ENCODE measurements at regions not wholly inside any gene's neighbourhood (a gene's known extent, or its start where the extent isn't known, plus 50 kb on each side); places are given as distances from the start of the nearest gene placed in this dataset.

DNA sequence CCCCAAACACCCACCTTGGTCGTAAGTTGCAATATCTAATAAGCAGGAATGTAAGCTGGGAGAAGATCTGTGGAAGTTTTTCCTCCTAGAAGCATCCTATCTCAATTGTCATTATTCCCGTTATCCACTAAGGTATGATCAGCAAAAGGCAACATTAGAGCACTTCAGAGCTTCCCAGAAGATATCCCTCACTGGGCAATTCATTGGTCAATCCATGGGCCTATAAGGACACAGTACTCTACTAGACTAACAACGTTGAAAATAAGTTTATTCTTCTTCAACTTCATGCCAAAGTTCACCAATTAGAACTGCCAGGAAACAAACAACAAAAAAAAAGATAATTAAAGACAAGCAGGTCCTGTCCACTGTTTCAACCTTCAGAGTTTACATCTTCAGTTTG, 433.0 kb upstream of the POU3F3 start:
- no peak overlapping the region for H2BK5ac ChIP-seq (ENCODE audit: low read depth, low read length)
- ChIA-PET POLR2A (ENCODE audit: partially characterized antibody) (no interaction called here), CTCF (ENCODE audit: partially characterized antibody) (interaction anchor here (1.1 kb wide), 1 partner anchor 10 kb away, joined by 3 read pairs; no protein-coding TSS in a partner anchor)
- no peaks in the 10 kb centered on the region for H3K27me3 ChIP-seq (replicated peaks in 1 of 4; ENCODE audit: control insufficient read depth in 3 of 4, extremely low read depth in 1 of 4, insufficient read depth in 3 of 4, low read length in 3 of 4)
- no peak overlapping the region for H2BK120ac ChIP-seq (replicated peaks; ENCODE audit: low read depth, low read length)
- H2AFZ ChIP-seq (ENCODE audit: low read length): no peak overlapping the region
- H3K23ac ChIP-seq (ENCODE audit: insufficient read length): no peak overlapping the region
- no peak overlapping the region for H4K8ac ChIP-seq (ENCODE audit: extremely low read depth, insufficient read depth, low read length)
- H4K5ac ChIP-seq (ENCODE audit: insufficient read length, low read depth, low read length): no peak overlapping the region
- FAIRE-seq (no peak), DNase-seq (ENCODE audit: low read depth in 1 of 2, low spot score in 2 of 2) (no peak)
- H2BK20ac ChIP-seq (ENCODE audit: low read length): no peak overlapping the region
- no peak overlapping the region for H2BK12ac ChIP-seq (ENCODE audit: low read depth, low read length)
- H3K23me2 ChIP-seq (ENCODE audit: low read depth, low read length): no peaks in the 10 kb centered on the region
- H3K56ac ChIP-seq (replicated peaks; ENCODE audit: insufficient read length, low read depth, low read length): no peak overlapping the region
- H3K18ac ChIP-seq (ENCODE audit: extremely low read depth, low read length): no peak overlapping the region
- no peak overlapping the region for H3K4me2 ChIP-seq (ENCODE audit: insufficient read depth in 1 of 2, low read depth in 2 of 2, low read length in 2 of 2)
- no peaks in the 10 kb centered on the region for H3K36me3 ChIP-seq (ENCODE audit: control insufficient read depth in 2 of 4, insufficient read depth in 4 of 4, low read length in 3 of 4)
- no peaks in the 10 kb centered on the region for H4K20me1 ChIP-seq (replicated peaks in 1 of 2; ENCODE audit: control insufficient read depth in 1 of 2, insufficient read depth in 2 of 2, low read length in 2 of 2)
- H3K4ac ChIP-seq (replicated peaks; ENCODE audit: insufficient read length, low read depth, low read length): no peak overlapping the region
- no peak overlapping the region for H2AK5ac ChIP-seq (ENCODE audit: low read depth, low read length)
- peaks cover 0 to 5% (median 0%) of the 10 kb centered on the region in 4 experiments; a peak in 2 of 7 replicates for H3K4me1 ChIP-seq (replicated peaks in 1 of 4; ENCODE audit: control insufficient read depth in 3 of 4, insufficient read depth in 4 of 4, low read length in 3 of 4)
- H3K79me2 ChIP-seq (ENCODE audit: control insufficient read depth in 1 of 2, insufficient read depth in 2 of 2, low read length in 2 of 2): no peaks in the 10 kb centered on the region
- no peaks in the 10 kb centered on the region for H3K9me3 ChIP-seq (ENCODE audit: insufficient read depth in 2 of 2, low read depth in 1 of 2, low read length in 1 of 2)
- H2BK15ac ChIP-seq (ENCODE audit: low read length): no peak overlapping the region
- WGBS, 2 experiments (ENCODE audit: extremely low coverage in 1 of 2, insufficient coverage in 1 of 2, insufficient read length in 1 of 2, insufficient replicate concordance in 2 of 2, low coverage in 1 of 2, low lambda C conversion rate in 2 of 2, missing lambda C conversion rate in 1 of 2): 85% methylated on average over 3 of the region's 3 CpGs; no CpG with 5 or more reads in 1 of the 2 experiments
- H3K9ac ChIP-seq (replicated peaks in 1 of 4; ENCODE audit: extremely low read depth in 1 of 4, low read depth in 3 of 4, low read length in 3 of 4): no peak overlapping the region
- no peak overlapping the region for H3K27ac ChIP-seq (ENCODE audit: low read depth, low read length)
- H3K79me1 ChIP-seq (ENCODE audit: low read depth, low read length): no peaks in the 10 kb centered on the region
- H3K4me3 ChIP-seq (ENCODE audit: extremely low read depth in 1 of 4, insufficient read depth in 2 of 4, low read depth in 3 of 4, low read length in 4 of 4): no peak overlapping the region
- H3K14ac ChIP-seq (ENCODE audit: insufficient read length): no peak overlapping the region
- no peak overlapping the region for H4K91ac ChIP-seq (replicated peaks; ENCODE audit: insufficient read length, low read length)
- TF ChIP-seq, protein P1, sequence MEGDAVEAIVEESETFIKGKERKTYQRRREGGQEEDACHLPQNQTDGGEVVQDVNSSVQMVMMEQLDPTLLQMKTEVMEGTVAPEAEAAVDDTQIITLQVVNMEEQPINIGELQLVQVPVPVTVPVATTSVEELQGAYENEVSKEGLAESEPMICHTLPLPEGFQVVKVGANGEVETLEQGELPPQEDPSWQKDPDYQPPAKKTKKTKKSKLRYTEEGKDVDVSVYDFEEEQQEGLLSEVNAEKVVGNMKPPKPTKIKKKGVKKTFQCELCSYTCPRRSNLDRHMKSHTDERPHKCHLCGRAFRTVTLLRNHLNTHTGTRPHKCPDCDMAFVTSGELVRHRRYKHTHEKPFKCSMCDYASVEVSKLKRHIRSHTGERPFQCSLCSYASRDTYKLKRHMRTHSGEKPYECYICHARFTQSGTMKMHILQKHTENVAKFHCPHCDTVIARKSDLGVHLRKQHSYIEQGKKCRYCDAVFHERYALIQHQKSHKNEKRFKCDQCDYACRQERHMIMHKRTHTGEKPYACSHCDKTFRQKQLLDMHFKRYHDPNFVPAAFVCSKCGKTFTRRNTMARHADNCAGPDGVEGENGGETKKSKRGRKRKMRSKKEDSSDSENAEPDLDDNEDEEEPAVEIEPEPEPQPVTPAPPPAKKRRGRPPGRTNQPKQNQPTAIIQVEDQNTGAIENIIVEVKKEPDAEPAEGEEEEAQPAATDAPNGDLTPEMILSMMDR (IDR thresholded peaks at IDR 0.05; ENCODE audit: control extremely low read depth in 1 of 3, insufficient read depth in 1 of 3, low read depth in 1 of 3, low read length in 3 of 3): no peak
- TF ChIP-seq, protein P2, sequence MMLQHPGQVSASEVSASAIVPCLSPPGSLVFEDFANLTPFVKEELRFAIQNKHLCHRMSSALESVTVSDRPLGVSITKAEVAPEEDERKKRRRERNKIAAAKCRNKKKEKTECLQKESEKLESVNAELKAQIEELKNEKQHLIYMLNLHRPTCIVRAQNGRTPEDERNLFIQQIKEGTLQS (IDR thresholded peaks at IDR 0.05; ENCODE audit: insufficient read depth, low read depth, low read length): no peak
- no peak for TF ChIP-seq NANOG (IDR thresholded peaks at IDR 0.05; ENCODE audit: insufficient read depth, low read depth, low read length, poor library complexity, severe bottlenecking)
- TF ChIP-seq YY1 (IDR thresholded peaks at IDR 0.05; ENCODE audit: low read depth, low read length): no peak
- no peak for TF ChIP-seq SAP30 (IDR thresholded peaks at IDR 0.05; ENCODE audit: insufficient read depth, insufficient replicate concordance, low read length)
- no peak for TF ChIP-seq POLR2A (IDR thresholded peaks at IDR 0.05; ENCODE audit: control extremely low read depth in 1 of 2, low read depth in 2 of 2, low read length in 2 of 2)
- TF ChIP-seq RNF2 (IDR thresholded peaks at IDR 0.05; ENCODE audit: borderline replicate concordance, low read depth, low read length, missing control alignments, poor library complexity, severe bottlenecking): no peak
- TF ChIP-seq HDAC2 (IDR thresholded peaks at IDR 0.05; ENCODE audit: borderline replicate concordance in 1 of 2, low read depth in 2 of 2, low read length in 2 of 2): no peak
- TF ChIP-seq CBX8 (IDR thresholded peaks at IDR 0.05; ENCODE audit: borderline replicate concordance, low read depth, low read length): no peak
- TF ChIP-seq, protein P3, sequence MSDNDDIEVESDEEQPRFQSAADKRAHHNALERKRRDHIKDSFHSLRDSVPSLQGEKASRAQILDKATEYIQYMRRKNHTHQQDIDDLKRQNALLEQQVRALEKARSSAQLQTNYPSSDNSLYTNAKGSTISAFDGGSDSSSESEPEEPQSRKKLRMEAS (IDR thresholded peaks at IDR 0.05): no peak

Data from H1 (cell line).